Jurkat, Clone E6-1 (cell line): ENCODE measurements at regions not wholly inside any gene's neighbourhood (a gene's known extent, or its start where the extent isn't known, plus 50 kb on each side); places are given as distances from the start of the nearest gene placed in this dataset.

Source experiments
- DNase-seq: peaks from one replicate; pipeline ENCODE4 v3.0.0-alpha.2; 2011; ENCODE audit warnings: low read depth, low spot score
- H3K4me3 ChIP-seq: 2 replicates; pipeline ENCODE4 v1.5.1; 2011; ENCODE audit warnings: mild to moderate bottlenecking, low read length, control low read depth, moderate library complexity

DNA sequence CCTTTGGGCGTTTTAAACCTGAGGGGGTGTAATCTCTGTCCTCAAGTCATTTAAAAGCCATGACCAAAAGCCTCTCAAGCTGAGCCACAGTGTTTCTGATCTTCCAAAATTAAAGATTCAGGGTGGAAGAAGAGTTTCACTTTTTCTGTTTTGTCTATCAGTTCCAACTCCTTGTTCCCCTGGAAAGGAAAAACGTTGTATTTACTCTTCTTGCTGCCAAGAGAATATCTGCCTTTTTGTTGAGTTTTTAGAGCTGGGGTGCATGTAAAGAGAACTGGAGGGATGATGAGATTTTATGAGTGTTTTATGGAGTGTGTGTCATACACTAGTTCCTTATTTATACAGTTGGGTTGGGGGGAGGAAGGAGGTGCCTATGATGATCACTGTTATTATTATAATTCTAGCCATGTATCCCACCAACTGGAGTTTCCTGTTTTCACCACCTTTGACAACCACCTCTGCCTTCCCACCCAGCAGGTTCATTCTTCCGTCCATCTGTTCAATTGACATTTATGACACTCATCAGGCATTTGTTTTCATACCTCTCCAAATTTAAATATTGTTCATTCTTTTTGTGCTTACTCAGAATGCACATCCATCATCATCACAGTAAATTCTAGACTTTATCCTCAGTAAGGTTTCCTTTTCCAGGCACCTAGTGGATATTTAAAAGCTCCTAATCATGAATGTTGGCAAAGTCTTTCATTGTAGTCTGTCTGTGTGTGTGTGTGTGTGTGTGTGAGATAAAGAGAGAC lies 97.9 kb upstream of the MPDZ start:
- no peak overlapping the region for H3K4me3 ChIP-seq
- DNase-seq: no peak

DNA sequence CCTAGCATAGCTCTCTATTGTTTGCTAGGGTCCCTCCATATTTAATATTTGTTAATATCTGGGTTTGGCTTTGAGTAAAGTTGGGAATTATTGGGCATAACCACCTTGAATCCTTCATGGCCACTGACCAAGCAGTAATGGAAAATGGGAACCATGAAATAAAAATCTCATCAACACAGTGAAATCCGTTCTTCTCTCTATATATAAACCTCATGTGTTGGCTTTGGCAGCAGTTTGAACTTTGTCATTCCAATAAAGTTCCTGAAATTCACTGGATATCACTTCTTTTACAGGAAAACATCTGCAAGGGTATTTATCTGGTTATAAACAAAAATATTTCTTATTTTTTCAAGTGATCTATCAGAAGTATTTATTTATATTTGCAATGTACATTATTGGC lies 93.0 kb upstream of the MPDZ start:
- DNase-seq: no peak
- H3K4me3 ChIP-seq: no peak overlapping the region

GRCh38 chr9:13369431-13369830 lies 89.9 kb upstream of the MPDZ start:
- DNase-seq: peak; percentile 16
- H3K4me3 ChIP-seq: no peak overlapping the region

DNA sequence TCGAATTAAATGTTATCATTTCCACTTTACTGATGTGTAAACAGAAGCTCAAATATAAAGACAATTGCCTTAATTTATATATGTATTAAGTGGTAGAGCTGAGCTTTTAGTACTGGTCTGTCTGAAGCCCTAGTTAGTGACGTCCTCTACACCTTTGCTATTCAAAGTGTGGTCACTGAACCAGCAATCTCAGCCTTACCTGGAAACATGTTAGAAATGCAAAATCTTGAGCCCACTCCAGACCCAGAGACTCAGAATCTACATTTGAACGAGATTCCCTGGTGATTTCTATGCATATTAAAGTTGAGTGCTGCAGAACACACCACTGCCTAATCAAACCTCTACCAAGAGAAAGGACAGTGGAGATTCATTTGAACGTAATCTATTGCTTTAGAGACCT lies 88.3 kb upstream of the MPDZ start:
- H3K4me3 ChIP-seq: no peak overlapping the region
- DNase-seq: no peak

DNA sequence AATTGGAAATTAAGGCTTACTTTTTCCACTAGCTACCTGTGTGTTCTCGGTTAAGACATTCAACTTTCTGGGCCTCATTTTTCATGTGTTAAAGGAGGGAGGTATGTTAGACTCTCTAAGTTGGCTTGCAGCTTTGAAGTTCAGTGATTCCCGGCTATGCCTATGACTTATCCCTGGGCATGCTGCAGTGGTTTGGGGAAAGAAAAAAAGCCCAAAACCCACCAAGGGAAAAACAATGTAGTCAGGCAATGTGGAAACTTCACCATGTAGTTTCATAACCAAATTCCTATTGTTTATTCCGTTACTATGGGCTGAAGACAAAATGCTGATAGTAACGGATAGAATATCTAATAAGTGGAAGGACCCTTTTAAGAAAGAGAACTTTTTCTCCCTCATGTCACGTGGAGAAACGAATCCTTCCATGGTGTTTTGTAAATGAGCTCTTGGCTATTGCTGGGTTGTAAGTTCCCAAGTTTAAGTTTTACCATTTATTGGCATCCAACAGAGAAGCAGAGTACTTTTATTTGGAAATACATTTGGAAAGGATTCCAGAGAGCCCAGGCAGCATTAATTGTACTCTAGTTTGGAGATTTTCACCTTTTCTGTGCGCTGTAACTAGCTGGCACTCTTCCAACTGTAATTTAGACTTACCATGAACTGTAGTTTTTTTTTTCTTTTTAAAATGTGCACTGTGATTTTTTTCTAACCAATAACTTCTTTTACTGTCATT lies 84.9 kb upstream of the MPDZ start:
- no peak overlapping the region for H3K4me3 ChIP-seq
- DNase-seq: no peak

DNA sequence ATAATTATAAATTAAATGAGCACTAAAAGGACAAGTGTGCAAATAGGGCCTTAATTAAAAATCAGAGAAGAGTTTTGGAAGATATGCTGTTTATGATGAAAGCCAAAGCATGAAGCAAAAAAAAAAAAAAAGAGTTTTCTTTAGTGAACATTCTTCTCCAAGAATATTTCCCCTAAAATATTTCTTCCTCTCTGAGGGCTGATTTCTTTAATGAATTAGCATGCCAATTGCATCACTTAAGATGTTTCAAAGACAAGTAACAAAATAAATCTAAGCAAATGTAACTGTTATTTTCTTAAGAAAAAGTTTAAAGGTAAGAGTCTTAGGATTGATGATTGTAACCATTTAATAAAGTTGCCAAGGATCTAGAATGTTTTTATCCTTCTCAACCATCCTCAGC lies 81.6 kb upstream of the MPDZ start:
- no peak for DNase-seq
- H3K4me3 ChIP-seq: no peak overlapping the region

- DNase-seq: no peak
- H3K4me3 ChIP-seq: no peak overlapping the region
Observed at GRCh38 chr9:13360188-13360587, 80.7 kb upstream of the MPDZ start.

DNA sequence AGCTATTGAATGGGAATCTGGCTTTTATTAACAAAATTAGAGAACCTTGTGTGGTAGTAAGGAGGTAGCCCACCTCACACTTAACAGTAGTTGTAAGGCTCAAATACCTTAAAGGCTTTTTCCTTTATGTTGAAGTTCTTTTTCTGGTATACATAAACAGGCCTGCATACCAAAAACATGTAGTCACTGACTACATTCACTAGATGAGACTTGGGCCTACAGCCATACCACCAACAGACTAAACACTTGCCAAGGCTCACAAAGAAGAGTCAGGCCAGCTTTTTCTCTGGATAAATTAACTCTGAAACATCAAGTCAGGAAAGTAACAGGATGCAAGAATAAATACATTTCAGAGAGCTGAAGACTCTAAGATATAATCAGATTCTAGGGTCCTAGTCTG lies 78.6 kb upstream of the MPDZ start:
- no peak overlapping the region for H3K4me3 ChIP-seq
- DNase-seq: no peak

GRCh38 chr9:13354733-13355132 lies 75.2 kb upstream of the MPDZ start:
- H3K4me3 ChIP-seq: no peak overlapping the region
- DNase-seq: no peak

DNA sequence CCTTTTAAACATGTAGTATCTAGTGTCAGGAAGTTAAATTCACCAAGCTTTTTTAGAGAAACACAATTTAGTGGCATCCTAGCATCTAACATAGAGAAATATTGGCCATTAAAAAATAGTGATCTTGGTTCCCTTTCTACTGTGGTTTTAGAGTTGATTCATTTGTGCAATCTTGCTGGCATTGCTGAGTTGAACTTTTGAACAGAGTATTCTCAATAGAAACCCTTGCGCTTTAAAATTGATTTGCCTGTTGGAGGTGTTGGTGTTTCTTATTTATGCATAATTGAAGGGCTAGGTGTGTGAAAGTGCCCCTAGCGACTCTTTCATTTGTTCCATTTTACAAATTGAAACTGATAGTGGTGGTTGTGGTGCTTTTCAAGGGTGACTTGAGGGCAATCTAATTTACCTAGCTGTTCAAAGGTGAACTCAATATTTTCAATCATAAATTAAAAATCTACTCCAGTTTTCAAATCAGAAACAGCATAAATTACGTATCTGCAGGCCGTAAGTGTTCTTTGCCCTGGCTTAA lies 73.0 kb upstream of the MPDZ start:
- H3K4me3 ChIP-seq: no peak overlapping the region
- no peak for DNase-seq

GRCh38 chr9:13351778-13352386 lies 72.4 kb upstream of the MPDZ start:
- H3K4me3 ChIP-seq: no peak overlapping the region
- no peak for DNase-seq

DNA sequence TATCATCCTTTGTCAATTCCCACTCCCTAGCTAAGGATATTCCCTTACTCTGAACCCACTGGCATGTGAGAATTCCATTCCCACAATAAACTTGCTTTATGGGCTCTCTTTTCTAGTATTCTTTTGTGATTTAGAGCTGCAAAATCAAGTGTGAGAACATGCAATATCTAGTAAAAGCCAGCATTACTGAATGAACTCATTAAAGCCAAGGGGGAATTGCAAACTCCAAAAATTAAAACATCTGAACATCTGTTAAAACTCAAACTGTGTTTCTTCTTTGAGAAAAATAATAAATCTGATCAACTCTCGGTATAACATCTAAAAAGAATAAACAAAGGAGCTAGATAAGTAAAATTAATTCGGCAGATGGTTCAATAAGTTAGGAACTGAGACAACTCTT lies 53.1 kb upstream of the MPDZ start:
- H3K4me3 ChIP-seq: no peak overlapping the region
- DNase-seq: no peak

GRCh38 chr9:13331320-13331719 lies 51.8 kb upstream of the MPDZ start:
- DNase-seq: no peak
- no peak overlapping the region for H3K4me3 ChIP-seq

- no peak overlapping the region for H3K4me3 ChIP-seq
- DNase-seq: no peak
Observed at GRCh38 chr9:13330396-13331004, 51.0 kb upstream of the MPDZ start.
